Hepatocyte (in vitro differentiated cells): ENCODE measurements at regions not wholly inside any gene's neighbourhood (a gene's known extent, or its start where the extent isn't known, plus 50 kb on each side); places are given as distances from the start of the nearest gene placed in this dataset.

ENCODE experiments used
- DNase-seq: peaks from one replicate; pipeline ENCODE4 v3.0.0-alpha.2; 2016; ENCODE audit warnings: low spot score
- H2AFZ ChIP-seq: fragments of 200-600 bp; sonication (generic); 2 replicates; pipeline ENCODE4 v1.6.0; 2016; ENCODE audit warnings: antibody characterized with exemption, mild to moderate bottlenecking
- H3K27ac ChIP-seq: fragments of 200-600 bp; sonication (generic); 2 replicates; pipeline ENCODE4 v1.5.1; 2016; ENCODE audit warnings: mild to moderate bottlenecking
- H3K27me3 ChIP-seq: fragments of 200-600 bp; sonication (generic); 2 replicates; pipeline ENCODE4 v1.6.1; 2016
- H3K36me3 ChIP-seq: fragments of 200-600 bp; sonication (generic); replicated peaks from 2 replicates; pipeline ENCODE4 v1.5.1; 2016; ENCODE audit warnings: low read depth; ENCODE audit not compliant: insufficient read depth
- H3K4me1 ChIP-seq: fragments of 200-600 bp; sonication (generic); 2 replicates; pipeline ENCODE4 v1.5.1; 2016; ENCODE audit warnings: mild to moderate bottlenecking, moderate library complexity; ENCODE audit not compliant: insufficient read depth
- H3K4me2 ChIP-seq: fragments of 200-600 bp; sonication (generic); 2 replicates; pipeline ENCODE4 v1.6.0; 2016
- H3K4me3 ChIP-seq: fragments of 200-600 bp; sonication (generic); 2 replicates; pipeline ENCODE4 v1.5.1; 2016; ENCODE audit warnings: mild to moderate bottlenecking
- H3K79me2 ChIP-seq: fragments of 200-600 bp; sonication (generic); 2 replicates; pipeline ENCODE4 v1.6.0; 2017; ENCODE audit warnings: mild to moderate bottlenecking
- H3K9me2 ChIP-seq: fragments of 200-600 bp; sonication (generic); replicated peaks from 2 replicates; pipeline ENCODE4 v1.6.0; 2017; ENCODE audit warnings: mild to moderate bottlenecking; ENCODE audit not compliant: insufficient read depth
- H3K9me3 ChIP-seq: fragments of 200-600 bp; sonication (generic); 2 replicates; pipeline ENCODE4 v1.5.1; 2016; ENCODE audit warnings: low read depth, mild to moderate bottlenecking
- H4K20me1 ChIP-seq: fragments of 200-600 bp; sonication (generic); 2 replicates; pipeline ENCODE4 v1.6.0; 2016; ENCODE audit warnings: mild to moderate bottlenecking; ENCODE audit not compliant: insufficient read depth, poor library complexity, severe bottlenecking
- CTCF ChIP-seq: fragments of 200-600 bp; sonication (generic); IDR thresholded peaks from 2 replicates; pipeline ENCODE4 v1.5.1; 2016; ENCODE audit warnings: antibody characterized with exemption, mild to moderate bottlenecking; ENCODE audit not compliant: poor library complexity
- EZH2 ChIP-seq: fragments of 200-600 bp; sonication (generic); IDR thresholded peaks from 2 replicates; pipeline ENCODE4 v1.6.1; 2016; ENCODE audit warnings: antibody characterized with exemption, mild to moderate bottlenecking, borderline replicate concordance
- EZH2phosphoT487 ChIP-seq: fragments of 200-600 bp; sonication (generic); IDR thresholded peaks from one replicate; pipeline ENCODE4 v1.6.1; 2018; ENCODE audit warnings: antibody characterized with exemption, mild to moderate bottlenecking, low read depth, moderate library complexity; ENCODE audit not compliant: unreplicated experiment, severe bottlenecking
- WGBS: methylation state at CpG from one replicate; pipeline ENCODE4 v1.1.6; 2016; ENCODE audit warnings: low lambda C conversion rate; ENCODE audit errors: missing lambda C conversion rate; 5-methylcytosine and 5-hydroxymethylcytosine counted together

DNA sequence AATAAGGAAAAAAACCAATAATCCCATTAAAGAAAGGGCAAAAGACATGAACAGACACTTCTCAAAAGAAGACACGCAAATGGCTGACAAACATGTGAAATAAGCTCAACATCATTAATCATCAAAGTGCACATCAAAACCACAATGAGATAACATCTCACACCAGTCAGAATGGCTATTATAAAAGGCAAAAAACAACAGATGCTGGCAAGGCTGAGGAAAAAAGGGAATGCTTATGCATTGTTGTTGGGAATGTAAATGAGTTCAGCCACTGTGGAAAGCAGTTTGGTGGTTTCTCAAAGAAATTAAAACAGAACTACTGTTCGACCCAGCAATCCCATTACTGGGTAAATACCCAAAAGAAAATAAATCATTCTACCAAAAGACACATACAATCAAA, 285.6 kb downstream of the NR4A2 start:
- no peaks in the 10 kb centered on the region for H3K79me2 ChIP-seq
- 87% methylated on average over 2 of the region's 2 CpGs for WGBS

DNA sequence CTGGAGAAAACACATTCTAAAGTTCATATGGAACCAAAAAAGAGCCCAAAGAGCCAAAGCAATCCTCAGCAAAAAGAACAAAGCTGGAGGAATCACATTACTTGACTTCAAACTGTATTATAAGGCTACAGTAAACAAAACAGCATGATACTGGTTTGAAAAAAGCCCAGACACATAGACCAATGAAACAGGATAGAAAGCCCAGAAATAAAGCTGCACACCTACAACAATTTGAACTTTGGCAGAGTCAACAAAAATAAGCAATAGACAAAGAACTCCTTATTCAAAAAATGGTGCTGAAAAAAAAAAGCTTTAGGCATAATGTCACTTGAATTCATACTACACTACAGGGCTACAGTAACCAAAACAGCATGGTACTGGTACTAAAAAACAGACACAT, 289.6 kb downstream of the NR4A2 start:
- DNase-seq = no peak
- Histone ChIP-seq H3K27me3 (no peaks in the 10 kb centered on the region), H3K79me2 (no peaks in the 10 kb centered on the region), H3K4me3 (no peak overlapping the region), H3K9me2 (no peaks in the 10 kb centered on the region), H3K9me3 (no peaks in the 10 kb centered on the region), H4K20me1 (no peaks in the 10 kb centered on the region), H3K4me2 (no peak overlapping the region), H2AFZ (no peak overlapping the region), H3K4me1 (peaks cover 4% of the 10 kb centered on the region), H3K36me3 (no peaks in the 10 kb centered on the region), H3K27ac (no peak overlapping the region)
- TF ChIP-seq EZH2phosphoT487 (no peak), EZH2 (no peak), CTCF (no peak)

More for the DNA sequence above, 285.6 kb downstream of the NR4A2 start:
- Histone ChIP-seq H3K27ac (no peak overlapping the region), H3K36me3 (no peaks in the 10 kb centered on the region), H2AFZ (no peak overlapping the region), H3K4me2 (peak overlapping the region; percentile 20), H3K4me3 (no peak overlapping the region), H4K20me1 (no peaks in the 10 kb centered on the region), H3K27me3 (no peaks in the 10 kb centered on the region), H3K9me3 (no peaks in the 10 kb centered on the region), H3K4me1 (no peaks in the 10 kb centered on the region), H3K9me2 (no peaks in the 10 kb centered on the region)
- TF ChIP-seq CTCF (no peak), EZH2phosphoT487 (no peak), EZH2 (no peak)
- DNase-seq = no peak

- Histone ChIP-seq H3K9me2 (no peaks in the 10 kb centered on the region), H4K20me1 (no peaks in the 10 kb centered on the region), H3K27me3 (no peaks in the 10 kb centered on the region), H3K4me2 (no peak overlapping the region), H3K9me3 (no peaks in the 10 kb centered on the region), H3K4me3 (no peak overlapping the region), H2AFZ (no peak overlapping the region), H3K27ac (peak overlapping the region; percentile 92), H3K79me2 (no peaks in the 10 kb centered on the region), H3K4me1 (peaks cover 7% of the 10 kb centered on the region), H3K36me3 (no peaks in the 10 kb centered on the region)
- no peak for TF ChIP-seq CTCF
- TF ChIP-seq EZH2 = no peak
- TF ChIP-seq EZH2phosphoT487 = no peak
- DNase-seq = no peak
- WGBS = 100% methylated on average over 1 of the region's 1 CpG
Measured at GRCh38 chr2:156038021-156038420, 294.5 kb downstream of the NR4A2 start.

GRCh38 chr2:156037482-156037881, 295.0 kb downstream of the NR4A2 start:
- Histone ChIP-seq H3K4me3 (no peak overlapping the region), H2AFZ (no peak overlapping the region), H3K27me3 (no peaks in the 10 kb centered on the region), H3K4me1 (peaks cover 7% of the 10 kb centered on the region), H3K4me2 (no peak overlapping the region), H3K79me2 (no peaks in the 10 kb centered on the region), H3K36me3 (no peaks in the 10 kb centered on the region), H3K9me2 (no peaks in the 10 kb centered on the region), H3K9me3 (no peaks in the 10 kb centered on the region), H4K20me1 (no peaks in the 10 kb centered on the region), H3K27ac (peak overlapping the region; percentile 92)
- WGBS = 71% methylated on average over 1 of the region's 1 CpG
- no peak for TF ChIP-seq EZH2
- TF ChIP-seq CTCF = no peak
- TF ChIP-seq EZH2phosphoT487 = no peak
- peak; percentile 50 for DNase-seq
